Endodermal cell (in vitro differentiated cells): ENCODE measurements at regions not wholly inside any gene's neighbourhood (a gene's known extent, or its start where the extent isn't known, plus 50 kb on each side); places are given as distances from the start of the nearest gene placed in this dataset.

Experiments
- DNase-seq: peaks from one replicate; pipeline ENCODE4 v3.0.0-alpha.2; 2017
- H3K27ac ChIP-seq: 2 replicates; pipeline ENCODE4 v1.5.1; 2013; ENCODE audit warnings: mild to moderate bottlenecking, low read depth, low read length, moderate library complexity
- H3K27me3 ChIP-seq: 2 replicates; pipeline ENCODE4 v1.6.1; 2013; ENCODE audit warnings: mild to moderate bottlenecking, low read length, moderate library complexity; ENCODE audit not compliant: insufficient read depth, control insufficient read depth, poor library complexity, severe bottlenecking
- H3K36me3 ChIP-seq: 2 replicates; pipeline ENCODE4 v1.7.0; 2013; ENCODE audit warnings: mild to moderate bottlenecking, low read length, moderate library complexity; ENCODE audit not compliant: control insufficient read depth, insufficient read depth
- H3K4me1 ChIP-seq: one replicate; pipeline ENCODE4 v1.7.0; 2013; ENCODE audit warnings: low read length; ENCODE audit not compliant: control insufficient read depth, insufficient read depth
- H3K4me3 ChIP-seq: 2 replicates; pipeline ENCODE4 v1.5.1; 2013; ENCODE audit warnings: mild to moderate bottlenecking, low read length, moderate library complexity
- H3K9ac ChIP-seq: 2 replicates; pipeline ENCODE4 v1.6.1; 2013; ENCODE audit warnings: mild to moderate bottlenecking, low read length, moderate library complexity; ENCODE audit not compliant: poor library complexity, severe bottlenecking; ENCODE audit errors: extremely low read depth
- H3K9me3 ChIP-seq: 2 replicates; pipeline ENCODE4 v1.6.1; 2013; ENCODE audit warnings: mild to moderate bottlenecking, low read length, moderate library complexity; ENCODE audit not compliant: control insufficient read depth
- H3K27ac Mint-ChIP-seq: 2 replicates; pipeline ENCODE4 v1.8.0; 2020; ENCODE audit warnings: mixed read lengths
- H3K27me3 Mint-ChIP-seq: 2 replicates; pipeline ENCODE4 v1.8.0; 2021; ENCODE audit warnings: mild to moderate bottlenecking, mixed read lengths; ENCODE audit not compliant: insufficient read depth
- H3K36me3 Mint-ChIP-seq: 2 replicates; pipeline ENCODE4 v1.8.0; 2020; ENCODE audit warnings: low read depth, mixed read lengths
- H3K4me1 Mint-ChIP-seq: 2 replicates; pipeline ENCODE4 v1.8.0; 2020; ENCODE audit warnings: mixed read lengths
- H3K4me3 Mint-ChIP-seq: 2 replicates; pipeline ENCODE4 v1.8.0; 2020; ENCODE audit warnings: mild to moderate bottlenecking, moderate library complexity, mixed read lengths
- H3K9me3 Mint-ChIP-seq: 2 replicates; pipeline ENCODE4 v1.8.0; 2020; ENCODE audit warnings: mild to moderate bottlenecking, mixed read lengths
- WGBS, 2 experiments: methylation state at CpG; one replicate each; pipeline versions ENCODE4 v1.1.5 to v1.1.7; 2013; ENCODE audit warnings: missing lambda C conversion rate in 2 of 2, mixed read lengths in 1 of 2; ENCODE audit not compliant: insufficient coverage in 1 of 2, insufficient read length in 1 of 2; 5-methylcytosine and 5-hydroxymethylcytosine counted together
- TF ChIP-seq, protein P1 (sequence below): fragments of 200-600 bp; sonication (generic); conservative IDR thresholded peaks from 2 replicates; pipeline ENCODE4 v1.5.0; 2021; ENCODE audit warnings: antibody characterized with exemption, mild to moderate bottlenecking

DNA sequence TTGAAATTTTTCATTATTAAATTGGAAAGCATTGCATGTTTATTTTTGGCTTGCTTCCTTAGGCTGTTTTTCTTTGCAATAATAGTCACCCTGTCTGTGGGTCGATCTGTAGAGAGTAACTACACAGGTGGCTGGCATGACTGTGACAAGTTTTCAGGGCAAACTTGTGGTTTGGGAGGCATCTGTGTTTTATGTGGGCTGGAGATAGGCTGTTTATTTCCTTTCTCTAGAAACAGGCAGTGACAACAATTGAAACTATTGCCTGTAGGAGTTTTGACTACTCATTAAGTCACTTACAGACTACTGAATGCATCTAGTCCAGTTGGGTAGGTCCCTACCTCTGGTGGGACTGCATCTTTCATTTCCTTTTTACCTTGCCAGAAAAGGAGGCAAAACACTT is 155.6 kb downstream of the DYRK2 start:
- WGBS, 2 experiments: 95 to 100% methylated on average over 1 of the region's 1 CpG
- H3K4me1 ChIP-seq: peaks cover 1% of the 10 kb centered on the region
- Mint-ChIP-seq H3K27ac (no peak overlapping the region), H3K9me3 (no peaks in the 10 kb centered on the region), H3K4me1 (peaks cover 8% of the 10 kb centered on the region), H3K4me3 (no peak overlapping the region), H3K36me3 (no peaks in the 10 kb centered on the region), H3K27me3 (peaks cover 3% of the 10 kb centered on the region)
- no peaks in the 10 kb centered on the region for H3K9me3 ChIP-seq
- DNase-seq: no peak
- no peaks in the 10 kb centered on the region for H3K27me3 ChIP-seq
- TF ChIP-seq, protein P1, sequence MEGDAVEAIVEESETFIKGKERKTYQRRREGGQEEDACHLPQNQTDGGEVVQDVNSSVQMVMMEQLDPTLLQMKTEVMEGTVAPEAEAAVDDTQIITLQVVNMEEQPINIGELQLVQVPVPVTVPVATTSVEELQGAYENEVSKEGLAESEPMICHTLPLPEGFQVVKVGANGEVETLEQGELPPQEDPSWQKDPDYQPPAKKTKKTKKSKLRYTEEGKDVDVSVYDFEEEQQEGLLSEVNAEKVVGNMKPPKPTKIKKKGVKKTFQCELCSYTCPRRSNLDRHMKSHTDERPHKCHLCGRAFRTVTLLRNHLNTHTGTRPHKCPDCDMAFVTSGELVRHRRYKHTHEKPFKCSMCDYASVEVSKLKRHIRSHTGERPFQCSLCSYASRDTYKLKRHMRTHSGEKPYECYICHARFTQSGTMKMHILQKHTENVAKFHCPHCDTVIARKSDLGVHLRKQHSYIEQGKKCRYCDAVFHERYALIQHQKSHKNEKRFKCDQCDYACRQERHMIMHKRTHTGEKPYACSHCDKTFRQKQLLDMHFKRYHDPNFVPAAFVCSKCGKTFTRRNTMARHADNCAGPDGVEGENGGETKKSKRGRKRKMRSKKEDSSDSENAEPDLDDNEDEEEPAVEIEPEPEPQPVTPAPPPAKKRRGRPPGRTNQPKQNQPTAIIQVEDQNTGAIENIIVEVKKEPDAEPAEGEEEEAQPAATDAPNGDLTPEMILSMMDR: no peak
- H3K27ac ChIP-seq: peak overlapping the region; percentile 62
- no peaks in the 10 kb centered on the region for H3K36me3 ChIP-seq
- no peak overlapping the region for H3K4me3 ChIP-seq
- H3K9ac ChIP-seq: no peak overlapping the region

DNA sequence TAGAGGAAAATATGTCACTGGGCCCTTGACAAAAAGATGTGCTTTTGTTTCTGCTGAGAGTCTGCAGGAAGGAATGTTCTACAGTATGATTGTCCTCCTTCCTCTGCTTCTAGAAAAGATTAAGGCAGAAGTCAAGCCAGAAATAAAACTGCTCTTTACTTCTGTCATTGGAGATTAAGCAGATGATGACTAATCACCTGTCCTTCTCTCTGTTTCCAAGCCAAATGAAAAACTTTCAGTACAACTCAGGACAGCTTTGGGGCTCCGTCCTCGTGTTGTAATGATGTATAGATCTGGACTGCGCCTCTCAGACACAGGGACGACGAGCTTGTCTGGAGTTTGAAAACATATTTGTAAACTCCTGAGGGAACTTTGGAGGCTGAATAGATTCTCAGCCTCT is 159.3 kb downstream of the DYRK2 start:
- H3K27ac ChIP-seq: no peak overlapping the region
- Mint-ChIP-seq H3K4me3 (no peak overlapping the region), H3K36me3 (no peaks in the 10 kb centered on the region), H3K9me3 (no peaks in the 10 kb centered on the region), H3K4me1 (peaks cover 4% of the 10 kb centered on the region), H3K27ac (no peak overlapping the region), H3K27me3 (peaks cover 3% of the 10 kb centered on the region)
- no peaks in the 10 kb centered on the region for H3K27me3 ChIP-seq
- no peak overlapping the region for H3K4me3 ChIP-seq
- H3K36me3 ChIP-seq: no peaks in the 10 kb centered on the region
- no peaks in the 10 kb centered on the region for H3K4me1 ChIP-seq
- DNase-seq: no peak
- H3K9ac ChIP-seq: no peak overlapping the region
- TF ChIP-seq, protein P1: no peak
- WGBS, 2 experiments: 95 to 96% methylated on average over 3 to 5 of the region's 5 CpGs
- no peaks in the 10 kb centered on the region for H3K9me3 ChIP-seq

DNA sequence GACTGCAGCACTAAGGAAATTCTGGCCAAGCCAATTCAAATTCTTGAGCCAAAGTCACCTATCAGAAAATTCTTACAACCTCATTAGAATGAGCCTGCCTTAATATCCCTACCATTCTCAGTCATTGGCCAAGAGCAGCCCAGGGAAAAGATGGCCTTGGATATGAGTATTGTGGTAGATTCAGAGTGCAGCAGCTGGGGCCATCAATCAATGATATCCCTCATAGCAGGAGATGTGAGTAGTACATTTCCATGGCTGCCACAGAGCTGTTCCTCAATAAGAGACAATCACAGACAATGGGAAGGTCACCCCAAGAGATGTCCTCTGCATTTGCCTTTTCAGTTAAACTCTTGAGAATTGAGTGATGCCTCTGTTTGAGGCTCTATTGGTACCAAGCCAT is 161.6 kb downstream of the DYRK2 start:
- no peaks in the 10 kb centered on the region for H3K4me1 Mint-ChIP-seq
- TF ChIP-seq, protein P1: no peak
- H3K4me1 ChIP-seq: no peaks in the 10 kb centered on the region
- H3K9me3 Mint-ChIP-seq: peaks cover 2% of the 10 kb centered on the region
- H3K9ac ChIP-seq: no peak overlapping the region
- DNase-seq: no peak
- no peak overlapping the region for H3K27ac ChIP-seq
- peaks cover 3% of the 10 kb centered on the region for H3K27me3 Mint-ChIP-seq
- H3K27me3 ChIP-seq: no peaks in the 10 kb centered on the region
- H3K36me3 Mint-ChIP-seq: no peaks in the 10 kb centered on the region
- no peak overlapping the region for H3K4me3 Mint-ChIP-seq
- no peaks in the 10 kb centered on the region for H3K36me3 ChIP-seq
- no peak overlapping the region for H3K27ac Mint-ChIP-seq
- no peak overlapping the region for H3K4me3 ChIP-seq
- H3K9me3 ChIP-seq: peaks cover under 1% of the 10 kb centered on the region
